A549 (cell line): ENCODE measurements at regions not wholly inside any gene's neighbourhood (a gene's known extent, or its start where the extent isn't known, plus 50 kb on each side); places are given as distances from the start of the nearest gene placed in this dataset.

Experiments
- ATAC-seq, 2 experiments: fragments of 200-7000 bp in 1 of 2; fragments of >200 bp in 1 of 2; cut with Nextera tagmentation in 1 of 2; cut with Tn5 transposase in 1 of 2; 3 replicates each; pipeline versions ENCODE4 v1.8.0 to v1.9.1; 2018 to 2020; ENCODE audit warnings: mild to moderate bottlenecking in 1 of 2, moderate library complexity in 1 of 2
- CTCF ChIA-PET: fragments of 300-600 bp; sonication (Branson Sonifier 250); formaldehyde crosslinking; extraction: SDS; loops from one replicate; lab custom pipeline; 2021; ENCODE audit warnings: antibody characterized with exemption, inconsistent platforms; lab: Yijun Ruan, JAX
- POLR2A ChIA-PET: fragments of 350-600 bp; formaldehyde crosslinking; extraction: SDS; loops from one replicate; lab custom pipeline; 2021; ENCODE audit warnings: antibody characterized with exemption, inconsistent platforms; lab: Yijun Ruan, JAX
- DNase-seq, 2 experiments: peaks; one replicate each; pipeline versions ENCODE4 v3.0.0 to v3.0.0-alpha.2; 2011 to 2016; ENCODE audit warnings: low read depth in 1 of 2, low spot score in 1 of 2
- FAIRE-seq: peaks from 2 replicates; lab custom pipeline; 2011; peaks lifted over from hg19 to GRCh38; lab: Jason Lieb, UNC
- H3K27ac ChIP-seq, 2 experiments: fragments of >200 bp; sonication (Bioruptor Twin); formaldehyde crosslinking; 3 replicates each; pipeline ENCODE4 v1.5.1; 2016 to 2017
- H3K4me1 ChIP-seq: fragments of >200 bp; sonication (Bioruptor Twin); formaldehyde crosslinking; 3 replicates; pipeline ENCODE4 v1.6.1; 2016
- H3K4me2 ChIP-seq: fragments of >200 bp; sonication (Bioruptor Twin); formaldehyde crosslinking; 3 replicates; pipeline ENCODE4 v1.6.1; 2016
- H3K4me3 ChIP-seq: fragments of >200 bp; sonication (Bioruptor Twin); formaldehyde crosslinking; 3 replicates; pipeline ENCODE4 v1.5.1; 2016
- H3K9me3 ChIP-seq: fragments of >200 bp; sonication (Bioruptor Twin); formaldehyde crosslinking; 3 replicates; pipeline ENCODE4 v1.6.1; 2016
- ATOH8 ChIP-seq: fragments of 250-450 bp; sonication (Bioruptor Pico); IDR thresholded peaks from 2 replicates; pipeline ENCODE4 v1.5.0; 2020; ENCODE audit warnings: low read depth, mild to moderate bottlenecking, moderate library complexity
- BHLHE40 ChIP-seq: IDR thresholded peaks from 2 replicates; pipeline ENCODE4 v1.6.1; 2012; ENCODE audit warnings: low read depth, low read length, inconsistent platforms
- CBX2 ChIP-seq: fragments of 200-600 bp; sonication (generic); IDR thresholded peaks from 2 replicates; pipeline ENCODE4 v1.6.1; 2016; ENCODE audit warnings: low read depth, mild to moderate bottlenecking, borderline replicate concordance
- CEBPB ChIP-seq, 2 experiments: fragments of >200 bp in 1 of 2; sonication (Bioruptor Twin) in 1 of 2; formaldehyde crosslinking in 1 of 2; IDR thresholded peaks; 2 replicates each; pipeline ENCODE4 v1.6.1; 2012 to 2016
- CHD2 ChIP-seq: fragments of 150-350 bp; IDR thresholded peaks from 2 replicates; pipeline ENCODE4 v1.6.1; 2014; ENCODE audit warnings: low read length; ENCODE audit not compliant: partially characterized antibody
- EHF ChIP-seq: fragments of 250-450 bp; sonication (Bioruptor Pico); IDR thresholded peaks from 2 replicates; pipeline ENCODE4 v1.5.0; 2020; ENCODE audit warnings: mild to moderate bottlenecking
- EHMT2 ChIP-seq: fragments of 200-600 bp; sonication (generic); IDR thresholded peaks from 2 replicates; pipeline ENCODE4 v1.6.1; 2016; ENCODE audit warnings: antibody characterized with exemption, low read depth, mild to moderate bottlenecking, moderate library complexity
- EP300 ChIP-seq, 2 experiments: fragments of >200 bp; sonication (Bioruptor Twin); formaldehyde crosslinking; IDR thresholded peaks; 2 replicates in 1 of 2; 3 replicates in 1 of 2; pipeline ENCODE4 v1.6.1; 2016 to 2017
- ESRRA ChIP-seq: fragments of 150-350 bp; IDR thresholded peaks from 2 replicates; pipeline ENCODE4 v1.6.1; 2014; ENCODE audit warnings: mild to moderate bottlenecking, low read length, borderline replicate concordance
- FOSB ChIP-seq: fragments of 250-450 bp; sonication (Bioruptor Pico); IDR thresholded peaks from 2 replicates; pipeline ENCODE4 v1.5.0; 2020; ENCODE audit warnings: mild to moderate bottlenecking, moderate library complexity
- FOSL2 ChIP-seq, 2 experiments: fragments of 450-650 bp in 1 of 2; fragments of >200 bp in 1 of 2; sonication (Bioruptor Twin) in 1 of 2; formaldehyde crosslinking; IDR thresholded peaks; 2 replicates each; pipeline versions ENCODE4 v1.5.0 to v1.6.1; 2016 to 2020; ENCODE audit warnings: mild to moderate bottlenecking in 1 of 2, moderate library complexity in 1 of 2
- FOXS1 ChIP-seq: fragments of 250-450 bp; sonication (Bioruptor Pico); IDR thresholded peaks from 2 replicates; pipeline ENCODE4 v1.5.0; 2020; ENCODE audit warnings: mild to moderate bottlenecking, moderate library complexity
- GATA3 ChIP-seq: IDR thresholded peaks from 2 replicates; pipeline ENCODE4 v1.6.1; 2012; ENCODE audit warnings: borderline replicate concordance
- HES2 ChIP-seq: fragments of >200 bp; sonication (Bioruptor Twin); formaldehyde crosslinking; IDR thresholded peaks from 2 replicates; pipeline ENCODE4 v1.6.1; 2016
- HOXA7 ChIP-seq: fragments of 250-450 bp; sonication (Bioruptor Pico); IDR thresholded peaks from 2 replicates; pipeline ENCODE4 v1.5.0; 2020; ENCODE audit warnings: mild to moderate bottlenecking, moderate library complexity
- HOXB13 ChIP-seq: fragments of 250-450 bp; sonication (Bioruptor Pico); IDR thresholded peaks from 2 replicates; pipeline ENCODE4 v1.5.0; 2020; ENCODE audit warnings: low read depth, mild to moderate bottlenecking, moderate library complexity
- HOXB5 ChIP-seq: fragments of 250-450 bp; sonication (Bioruptor Pico); IDR thresholded peaks from 2 replicates; pipeline ENCODE4 v1.5.0; 2020; ENCODE audit warnings: mild to moderate bottlenecking, moderate library complexity
- JUN ChIP-seq, 2 experiments: fragments of >200 bp; sonication (Bioruptor Twin); formaldehyde crosslinking; IDR thresholded peaks; 2 replicates in 1 of 2; 3 replicates in 1 of 2; pipeline ENCODE4 v1.6.1; 2016 to 2017
- JUNB ChIP-seq: fragments of >200 bp; sonication (Bioruptor Twin); formaldehyde crosslinking; IDR thresholded peaks from 2 replicates; pipeline ENCODE4 v1.6.1; 2016
- KDM1A ChIP-seq: fragments of 200-600 bp; sonication (generic); IDR thresholded peaks from 2 replicates; pipeline ENCODE4 v1.6.1; 2016; ENCODE audit warnings: low read depth, mild to moderate bottlenecking
- MAFK ChIP-seq: fragments of 450-650 bp; IDR thresholded peaks from 2 replicates; pipeline ENCODE4 v1.6.1; 2014; ENCODE audit not compliant: partially characterized antibody
- MYC ChIP-seq: IDR thresholded peaks from 2 replicates; pipeline ENCODE4 v1.6.1; 2012; ENCODE audit warnings: mild to moderate bottlenecking, inconsistent platforms, low read length, improper control_type of control experiment, borderline replicate concordance
- NFE2L2 ChIP-seq: fragments of 150-350 bp; conservative IDR thresholded peaks from 2 replicates; pipeline ENCODE4 v1.6.1; 2014; ENCODE audit warnings: low read length
- POLR2A ChIP-seq: IDR thresholded peaks from 2 replicates; pipeline ENCODE4 v1.6.1; 2012; ENCODE audit warnings: mild to moderate bottlenecking, low read length
- RAD21 ChIP-seq, 2 experiments: fragments of >200 bp in 1 of 2; sonication (Bioruptor Twin) in 1 of 2; formaldehyde crosslinking in 1 of 2; IDR thresholded peaks in 1 of 2; conservative IDR thresholded peaks in 1 of 2; 2 replicates in 1 of 2; 3 replicates in 1 of 2; pipeline ENCODE4 v1.6.1; 2012 to 2018; ENCODE audit warnings: inconsistent platforms in 1 of 2
- RNF2 ChIP-seq: fragments of 200-600 bp; sonication (generic); IDR thresholded peaks from 2 replicates; pipeline ENCODE4 v1.6.1; 2016; ENCODE audit warnings: low read depth, mild to moderate bottlenecking, antibody characterized with exemption, moderate library complexity, borderline replicate concordance
- SMC3 ChIP-seq: fragments of >200 bp; sonication (Bioruptor Twin); formaldehyde crosslinking; IDR thresholded peaks from 3 replicates; pipeline ENCODE4 v1.6.1; 2018; ENCODE audit warnings: inconsistent platforms
- SREBF2 ChIP-seq: fragments of 450-650 bp; IDR thresholded peaks from 2 replicates; pipeline ENCODE4 v1.6.1; 2014; ENCODE audit warnings: mild to moderate bottlenecking, moderate library complexity
- TP53 ChIP-seq: fragments of 250-450 bp; sonication (Bioruptor Pico); IDR thresholded peaks from 2 replicates; pipeline ENCODE4 v1.5.0; 2021; ENCODE audit warnings: mild to moderate bottlenecking, moderate library complexity
- ZNF302 ChIP-seq: fragments of 250-450 bp; sonication (Bioruptor Pico); IDR thresholded peaks from 2 replicates; pipeline ENCODE4 v1.9.0; 2021; ENCODE audit warnings: inconsistent platforms, mild to moderate bottlenecking, moderate library complexity
- ZSCAN20 ChIP-seq: fragments of 250-450 bp; sonication (Bioruptor Pico); IDR thresholded peaks from 2 replicates; pipeline ENCODE4 v1.8.0; 2022; ENCODE audit warnings: mild to moderate bottlenecking, moderate library complexity
- WGBS: methylation state at CpG from one replicate; pipeline ENCODE4 v1.1.6; 2017; ENCODE audit errors: missing lambda C conversion rate; 5-methylcytosine and 5-hydroxymethylcytosine counted together
- TF ChIP-seq, protein P1 (sequence below): IDR thresholded peaks from 2 replicates; pipeline ENCODE4 v1.6.1; 2012
- TF ChIP-seq, protein P2 (sequence below): fragments of >200 bp; sonication (Bioruptor Twin); formaldehyde crosslinking; IDR thresholded peaks from 3 replicates; pipeline ENCODE4 v1.5.1; 2016
- TF ChIP-seq, protein P3 (sequence below): fragments of >200 bp; sonication (Bioruptor Twin); formaldehyde crosslinking; IDR thresholded peaks from 3 replicates; pipeline ENCODE4 v1.6.1; 2016

DNA sequence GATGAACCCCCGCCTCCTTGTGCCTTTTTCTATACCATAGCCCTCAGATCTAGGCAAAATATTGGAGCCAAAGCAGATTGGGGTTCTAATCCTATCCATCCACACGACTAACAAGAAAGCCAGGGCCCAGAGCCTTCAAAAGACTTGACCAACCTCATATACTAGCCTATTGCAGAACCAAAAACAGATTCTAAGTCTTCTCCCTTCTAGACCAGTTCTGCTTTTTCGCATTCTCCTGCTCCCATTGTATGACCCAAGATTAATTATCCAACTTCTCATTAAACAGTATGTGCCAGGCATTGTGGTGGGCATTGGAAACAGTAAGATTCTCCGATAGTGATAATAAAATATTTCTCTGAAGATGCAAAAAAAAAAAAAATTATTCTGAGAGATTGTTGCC lies 113.7 kb upstream of the JARID2 start:
- Histone ChIP-seq H3K4me3 (no peak overlapping the region), H3K9me3 (no peaks in the 10 kb centered on the region), H3K4me2 (peak overlapping the region; percentile 66), H3K27ac (peak overlapping the region; percentile 81 to 89), H3K4me1 (peaks cover 24% of the 10 kb centered on the region)
- POLR2A ChIA-PET: no interaction called here
- ATAC-seq (no peak), DNase-seq (no peak), FAIRE-seq (no peak)
- 91% methylated on average over 4 of the region's 4 CpGs for WGBS
- TF ChIP-seq, protein P1, sequence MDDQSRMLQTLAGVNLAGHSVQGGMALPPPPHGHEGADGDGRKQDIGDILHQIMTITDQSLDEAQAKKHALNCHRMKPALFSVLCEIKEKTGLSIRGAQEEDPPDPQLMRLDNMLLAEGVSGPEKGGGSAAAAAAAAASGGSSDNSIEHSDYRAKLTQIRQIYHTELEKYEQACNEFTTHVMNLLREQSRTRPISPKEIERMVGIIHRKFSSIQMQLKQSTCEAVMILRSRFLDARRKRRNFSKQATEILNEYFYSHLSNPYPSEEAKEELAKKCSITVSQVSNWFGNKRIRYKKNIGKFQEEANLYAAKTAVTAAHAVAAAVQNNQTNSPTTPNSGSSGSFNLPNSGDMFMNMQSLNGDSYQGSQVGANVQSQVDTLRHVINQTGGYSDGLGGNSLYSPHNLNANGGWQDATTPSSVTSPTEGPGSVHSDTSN: no peak
- TF ChIP-seq CBX2: no peak
- TF ChIP-seq POLR2A: no peak
- TF ChIP-seq CHD2: no peak
- TF ChIP-seq, protein P2, sequence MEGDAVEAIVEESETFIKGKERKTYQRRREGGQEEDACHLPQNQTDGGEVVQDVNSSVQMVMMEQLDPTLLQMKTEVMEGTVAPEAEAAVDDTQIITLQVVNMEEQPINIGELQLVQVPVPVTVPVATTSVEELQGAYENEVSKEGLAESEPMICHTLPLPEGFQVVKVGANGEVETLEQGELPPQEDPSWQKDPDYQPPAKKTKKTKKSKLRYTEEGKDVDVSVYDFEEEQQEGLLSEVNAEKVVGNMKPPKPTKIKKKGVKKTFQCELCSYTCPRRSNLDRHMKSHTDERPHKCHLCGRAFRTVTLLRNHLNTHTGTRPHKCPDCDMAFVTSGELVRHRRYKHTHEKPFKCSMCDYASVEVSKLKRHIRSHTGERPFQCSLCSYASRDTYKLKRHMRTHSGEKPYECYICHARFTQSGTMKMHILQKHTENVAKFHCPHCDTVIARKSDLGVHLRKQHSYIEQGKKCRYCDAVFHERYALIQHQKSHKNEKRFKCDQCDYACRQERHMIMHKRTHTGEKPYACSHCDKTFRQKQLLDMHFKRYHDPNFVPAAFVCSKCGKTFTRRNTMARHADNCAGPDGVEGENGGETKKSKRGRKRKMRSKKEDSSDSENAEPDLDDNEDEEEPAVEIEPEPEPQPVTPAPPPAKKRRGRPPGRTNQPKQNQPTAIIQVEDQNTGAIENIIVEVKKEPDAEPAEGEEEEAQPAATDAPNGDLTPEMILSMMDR: no peak
- TF ChIP-seq MYC: no peak
- no peak for TF ChIP-seq FOXS1 (CRISPR knock-in tag)
- TF ChIP-seq ESRRA: no peak
- TF ChIP-seq ZNF302 (CRISPR knock-in tag): no peak
- no peak for TF ChIP-seq HOXB13 (CRISPR knock-in tag)
- TF ChIP-seq JUN (IDR thresholded peaks at IDR 0.05): no peak
- TF ChIP-seq HES2: no peak
- TF ChIP-seq SREBF2: no peak
- TF ChIP-seq HOXA7 (CRISPR knock-in tag): no peak
- no peak for TF ChIP-seq BHLHE40
- TF ChIP-seq MAFK: no peak
- TF ChIP-seq KDM1A: no peak
- TF ChIP-seq, protein P3, sequence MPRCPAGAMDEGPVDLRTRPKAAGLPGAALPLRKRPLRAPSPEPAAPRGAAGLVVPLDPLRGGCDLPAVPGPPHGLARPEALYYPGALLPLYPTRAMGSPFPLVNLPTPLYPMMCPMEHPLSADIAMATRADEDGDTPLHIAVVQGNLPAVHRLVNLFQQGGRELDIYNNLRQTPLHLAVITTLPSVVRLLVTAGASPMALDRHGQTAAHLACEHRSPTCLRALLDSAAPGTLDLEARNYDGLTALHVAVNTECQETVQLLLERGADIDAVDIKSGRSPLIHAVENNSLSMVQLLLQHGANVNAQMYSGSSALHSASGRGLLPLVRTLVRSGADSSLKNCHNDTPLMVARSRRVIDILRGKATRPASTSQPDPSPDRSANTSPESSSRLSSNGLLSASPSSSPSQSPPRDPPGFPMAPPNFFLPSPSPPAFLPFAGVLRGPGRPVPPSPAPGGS: no peak
- no peak for TF ChIP-seq RNF2
- TF ChIP-seq NFE2L2: no peak
- CTCF ChIA-PET: no interaction called here

- CTCF ChIA-PET: interaction anchor here (0.6 kb wide), 1 partner anchor 67 kb away, joined by 3 read pairs; no protein-coding TSS in a partner anchor
- DNase-seq (peak; percentile 82 to 93), FAIRE-seq (no peak), ATAC-seq (peak; percentile 99 to 100)
- POLR2A ChIA-PET: no interaction called here
- H3K9me3 ChIP-seq: no peaks in the 10 kb centered on the region
- 10% methylated on average over 8 of the region's 8 CpGs for WGBS
- no peak overlapping the region for H3K4me3 ChIP-seq
- H3K27ac ChIP-seq: peak overlapping the region; percentile 81 to 89
- peak overlapping the region; percentile 66 for H3K4me2 ChIP-seq
- H3K4me1 ChIP-seq: peaks cover 24% of the 10 kb centered on the region
- TF ChIP-seq HOXB5 (CRISPR knock-in tag): 0 out of 2 replicates have a peak, but pooled peaks have one; percentile 36
- no peak for TF ChIP-seq FOSB
- TF ChIP-seq RAD21 (conservative IDR thresholded peaks at IDR 0.05 in 1 of 2, IDR thresholded peaks at IDR 0.05 in 1 of 2): peak; percentile 14 to 42; a peak in 2 of 5 replicates
- TF ChIP-seq EP300 (IDR thresholded peaks at IDR 0.05): peak; percentile 80 to 89; a peak in 4 of 5 replicates
- TF ChIP-seq MAFK: peak; percentile 97
- peak; percentile 68; the same call in 1 of the 2 replicates for TF ChIP-seq GATA3
- TF ChIP-seq ZSCAN20 (CRISPR knock-in tag): no peak
- peak; percentile 45; the same call in 2 of the 3 replicates for TF ChIP-seq SMC3
- peak; percentile 98 for TF ChIP-seq JUNB
- TF ChIP-seq TP53: no peak
- 0 out of 2 replicates have a peak, but pooled peaks have one; percentile 40 for TF ChIP-seq EHF (CRISPR knock-in tag)
- TF ChIP-seq CEBPB (IDR thresholded peaks at IDR 0.05): peak; percentile 83 to 92
- peak; percentile 71 to 83; a peak in 4 of 5 replicates for TF ChIP-seq JUN (IDR thresholded peaks at IDR 0.05)
- peak; percentile 91 for TF ChIP-seq FOSL2 (IDR thresholded peaks at IDR 0.05)
- peak; percentile 85 for TF ChIP-seq FOSL2 (CRISPR knock-in tag; IDR thresholded peaks at IDR 0.05)
- no peak for TF ChIP-seq EHMT2
- TF ChIP-seq ATOH8: peak; percentile 50; the same call in 1 of the 2 replicates
These were observed 112.8 kb upstream of the JARID2 start for GRCh38 chr6:15132854-15133670.
